ELF-1 (cell line): ENCODE measurements at regions not wholly inside any gene's neighbourhood (a gene's known extent, or its start where the extent isn't known, plus 50 kb on each side); places are given as distances from the start of the nearest gene placed in this dataset.

ENCODE experiments used
- DNase-seq: peaks from one replicate; pipeline ENCODE4 v3.0.0-alpha.2; 2016; ENCODE audit warnings: low read depth, low spot score

DNA sequence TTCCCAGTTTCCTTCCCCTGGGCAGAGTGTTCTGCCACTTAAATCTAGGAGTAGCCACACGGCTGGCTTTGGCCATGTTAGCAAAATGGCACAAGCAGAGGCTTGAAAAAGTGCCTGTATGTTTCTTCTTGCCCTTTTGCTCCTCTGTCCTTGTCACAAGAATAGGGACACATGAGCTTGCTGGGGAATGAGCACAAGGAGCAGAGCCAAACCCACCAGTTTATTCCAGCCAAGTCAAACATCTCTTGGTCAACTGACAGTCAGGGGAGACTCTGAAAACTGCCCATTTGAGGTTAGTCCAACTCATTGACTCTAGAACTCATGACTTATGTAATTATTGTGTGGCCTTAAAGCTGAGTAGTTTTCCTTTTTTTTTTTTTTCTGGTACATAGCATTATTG is 739.7 kb upstream of the FZD8 start:
- no peak for DNase-seq

DNA sequence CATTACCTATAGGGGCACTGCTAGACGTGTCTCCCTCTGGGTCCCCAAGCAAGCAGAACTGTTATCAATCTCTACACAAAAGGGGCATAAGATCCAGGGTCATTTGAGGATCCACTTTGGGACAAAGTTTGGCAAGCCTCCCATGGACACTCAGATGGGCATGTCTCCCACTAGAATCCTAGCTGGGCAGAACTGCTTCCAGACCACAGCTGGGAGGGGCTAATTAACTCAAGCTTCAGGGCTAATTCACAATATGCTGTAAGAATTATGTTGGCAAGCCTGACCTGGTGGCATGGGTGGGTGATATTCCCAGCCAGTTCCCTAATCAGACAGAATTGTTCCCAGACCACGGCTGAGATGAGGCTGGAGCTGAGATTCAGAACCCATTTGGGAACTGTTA is 738.4 kb upstream of the FZD8 start:
- no peak for DNase-seq

DNA sequence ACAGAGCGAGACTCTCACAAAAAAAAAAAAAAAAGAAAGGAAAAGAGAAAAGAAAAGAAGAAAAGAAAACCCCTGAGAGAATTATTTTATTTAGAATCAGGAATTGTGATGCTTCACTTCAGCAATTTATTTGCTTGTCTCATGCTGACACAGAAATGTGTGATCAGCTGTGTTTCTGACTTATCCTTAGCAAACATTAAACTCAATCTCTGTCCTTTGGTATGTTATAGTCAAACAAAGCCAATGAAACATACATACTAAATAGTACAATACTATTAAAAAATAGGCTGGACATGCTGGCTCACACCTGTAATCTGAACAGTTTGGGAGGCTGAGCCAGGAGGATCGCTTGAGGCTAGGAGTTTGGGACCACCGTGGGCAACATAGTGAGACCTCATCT is 733.0 kb upstream of the FZD8 start:
- no peak for DNase-seq

DNA sequence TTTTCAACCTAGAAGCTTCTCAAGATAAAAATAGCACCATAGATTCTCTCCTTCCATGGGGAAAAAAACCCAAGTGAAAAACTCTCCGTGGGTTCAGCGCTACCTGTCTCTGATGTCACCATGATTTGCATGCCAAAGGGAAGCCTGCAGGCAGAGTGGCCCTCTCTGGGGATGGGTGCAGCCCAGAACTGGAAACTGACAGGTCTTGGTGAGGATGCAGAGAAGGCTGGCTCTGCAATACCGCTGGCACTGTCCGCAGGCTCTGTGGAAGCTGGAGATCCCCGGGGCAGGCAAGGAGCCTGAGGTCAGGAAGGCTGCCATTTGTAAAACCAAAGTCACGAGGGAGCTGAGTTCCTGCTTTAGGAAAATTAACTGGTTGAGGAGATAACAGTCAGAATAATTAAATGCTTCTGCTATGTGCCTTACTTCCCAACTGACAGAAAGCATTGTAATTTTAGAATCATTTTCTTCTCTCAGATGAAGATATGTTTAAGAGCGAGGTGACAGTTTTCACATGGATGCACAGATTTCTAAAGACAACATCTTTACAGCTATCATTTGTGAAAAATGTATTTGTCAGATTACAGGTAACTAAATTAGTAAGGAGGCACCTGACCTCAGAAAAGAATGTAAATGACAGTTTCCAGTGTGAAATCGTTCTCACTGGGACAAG is 731.5 kb upstream of the FZD8 start:
- DNase-seq, result peak; percentile 36

DNA sequence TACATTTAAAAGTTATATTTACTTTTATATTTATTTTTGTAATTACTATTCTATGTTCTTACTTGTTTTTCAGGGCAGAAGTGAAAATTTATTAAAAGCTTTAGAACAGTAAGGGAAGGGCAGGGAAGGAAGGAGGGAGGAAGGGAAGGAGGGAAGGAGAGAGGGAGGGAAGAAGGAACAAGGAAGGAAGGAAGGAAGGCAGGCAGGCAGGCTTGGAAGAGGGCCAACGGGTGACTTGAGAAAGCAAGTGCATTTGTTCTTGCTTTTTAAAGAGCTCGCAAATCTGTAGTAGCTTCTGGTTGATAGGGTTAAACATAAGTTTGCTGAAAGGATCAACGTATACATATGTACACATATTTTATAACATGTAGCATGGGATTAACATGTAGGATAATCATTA is 725.3 kb upstream of the FZD8 start:
- no peak for DNase-seq

DNA sequence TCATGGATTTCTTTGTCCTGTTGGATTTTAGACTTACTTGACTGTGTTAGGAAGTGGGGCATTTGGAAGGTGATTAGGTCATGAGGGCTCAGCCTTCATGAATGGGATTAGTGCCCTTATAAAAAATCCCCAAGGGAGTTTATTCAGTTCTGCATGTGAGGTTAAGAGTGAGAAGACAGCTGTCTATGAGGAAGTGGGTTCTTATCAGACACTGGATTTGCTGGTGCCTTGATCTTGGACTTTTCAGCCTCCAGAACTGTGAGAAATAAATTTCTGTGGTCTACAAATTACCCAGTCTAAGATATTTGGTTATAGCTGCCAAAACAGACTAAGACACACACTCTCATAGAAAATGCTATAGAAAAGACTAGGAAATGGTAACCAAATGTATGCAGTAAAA is 724.7 kb upstream of the FZD8 start:
- DNase-seq, result no peak

DNA sequence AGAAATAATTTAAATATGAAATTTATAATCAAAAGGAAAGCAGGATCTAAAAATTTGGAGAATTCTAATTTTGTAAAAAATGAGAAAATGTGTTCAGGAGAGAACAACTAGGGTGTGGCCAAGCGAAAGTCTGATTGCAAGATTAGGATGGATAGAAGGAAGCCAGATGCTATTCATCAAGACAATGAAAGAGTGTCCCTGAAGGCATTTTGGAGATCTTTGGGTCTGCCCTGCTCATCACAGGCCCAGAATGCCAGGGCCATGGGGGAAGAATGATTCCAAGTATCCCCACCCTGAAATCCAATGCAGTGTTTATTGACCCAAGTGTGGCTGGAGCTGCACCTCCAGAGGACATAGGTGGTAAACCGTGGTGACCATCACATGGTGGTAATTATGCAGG is 724.0 kb upstream of the FZD8 start:
- DNase-seq, result peak; percentile 13

DNA sequence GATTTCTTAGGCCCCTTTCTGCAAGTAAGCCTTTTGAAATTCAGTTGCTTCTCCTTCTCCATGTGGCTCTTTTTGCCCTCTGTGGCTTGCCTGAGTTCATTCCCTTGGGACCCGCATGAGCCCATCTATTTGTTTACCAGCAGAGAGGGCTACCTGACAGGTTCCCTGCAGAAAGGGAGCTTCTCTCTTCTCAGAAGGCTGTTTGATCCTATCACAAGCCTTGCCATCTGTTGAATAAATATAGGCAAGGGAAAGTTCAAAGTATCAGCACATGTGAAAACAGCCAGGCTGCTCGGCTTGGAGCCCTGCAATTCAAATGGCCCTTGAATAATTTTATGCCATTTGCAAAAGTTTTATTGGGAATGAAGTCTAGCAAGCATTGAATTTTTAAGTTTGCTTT is 720.2 kb upstream of the FZD8 start:
- peak; percentile 15 for DNase-seq

DNA sequence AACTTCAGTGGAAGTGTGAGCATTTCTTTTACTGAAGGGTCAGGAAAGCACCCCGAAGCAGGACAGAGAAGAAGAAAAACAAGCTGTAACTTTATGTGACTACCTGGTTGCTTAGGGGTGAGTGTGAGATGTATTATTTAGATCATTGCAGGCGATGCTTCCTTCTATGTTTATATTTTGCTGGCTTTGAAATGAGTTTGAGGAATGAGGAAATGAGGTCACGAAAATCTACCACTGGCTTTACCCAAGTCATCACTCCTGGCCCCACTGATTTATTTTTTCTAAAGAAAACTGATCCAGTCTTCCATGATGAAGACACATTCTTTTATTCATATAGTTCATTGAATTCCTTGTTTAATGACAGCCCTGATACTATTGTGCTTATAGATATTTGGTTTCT is 716.6 kb upstream of the FZD8 start:
- DNase-seq, result no peak

DNA sequence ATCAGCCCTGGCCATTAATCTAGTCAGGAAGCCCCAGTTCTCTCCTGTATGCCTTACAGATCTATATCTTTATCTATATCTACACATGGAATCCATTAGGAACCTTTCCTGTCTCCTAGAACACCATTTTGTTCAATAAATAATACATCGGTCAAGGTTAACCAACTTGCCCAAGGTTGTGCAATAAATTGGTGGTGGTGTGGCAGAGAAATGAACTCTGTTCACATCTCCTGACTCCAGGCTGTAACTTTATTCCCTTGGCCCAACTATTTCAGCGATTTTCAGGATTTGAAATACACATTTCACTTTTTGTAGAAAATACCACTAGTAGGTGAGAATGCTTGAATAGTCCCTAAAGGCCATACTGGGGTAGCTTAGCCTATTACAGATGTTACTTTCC is 712.5 kb upstream of the FZD8 start:
- no peak for DNase-seq

DNA sequence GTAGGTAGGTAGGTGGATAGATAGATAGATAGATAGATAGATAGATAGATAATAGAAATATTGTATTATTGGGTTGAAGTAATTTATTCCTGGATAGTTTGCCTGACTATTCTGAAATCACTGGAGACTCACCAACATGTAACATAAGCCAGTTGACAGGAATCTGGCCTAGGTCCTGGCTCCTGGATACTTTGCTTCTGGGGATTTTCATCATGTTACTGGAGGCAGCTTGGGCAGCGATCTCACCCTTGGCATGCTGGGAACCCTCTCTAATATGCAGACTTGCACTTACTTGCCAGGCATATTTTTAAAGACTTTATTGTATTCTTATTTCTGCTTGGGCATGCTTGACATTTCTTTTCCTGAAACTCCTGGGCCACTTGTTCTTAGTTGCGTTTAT is 709.1 kb upstream of the FZD8 start:
- DNase-seq, result no peak

DNA sequence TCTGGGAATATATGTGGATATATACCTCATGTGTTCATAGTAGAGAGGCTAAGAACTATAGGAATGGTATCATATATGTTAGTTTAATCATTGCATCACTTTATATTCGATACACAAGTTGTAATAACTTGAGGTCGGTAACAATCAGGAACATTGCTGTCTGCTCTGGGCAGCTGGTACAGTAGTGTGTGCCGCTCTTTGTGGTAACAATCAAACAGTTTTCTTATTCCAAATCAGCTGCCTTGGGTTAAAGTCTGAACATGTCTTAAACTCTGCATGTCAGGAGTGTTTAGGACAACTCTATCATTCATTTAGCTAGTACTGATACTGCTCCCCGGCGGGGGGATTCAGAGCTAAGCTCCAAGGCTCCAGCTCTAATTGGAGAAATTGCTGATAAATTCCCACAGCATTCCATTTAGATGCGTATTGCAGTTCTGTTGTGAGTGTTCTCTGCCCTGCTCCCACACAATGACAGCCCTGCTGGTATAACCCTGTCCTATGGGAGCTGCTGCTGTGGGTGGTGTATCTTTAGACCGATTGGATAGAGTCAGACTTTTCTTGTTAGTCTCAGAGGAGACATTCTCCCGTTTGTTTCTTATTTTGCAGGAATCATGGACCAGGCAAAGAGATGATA is 707.5 kb upstream of the FZD8 start:
- DNase-seq, result peak; percentile 62

DNA sequence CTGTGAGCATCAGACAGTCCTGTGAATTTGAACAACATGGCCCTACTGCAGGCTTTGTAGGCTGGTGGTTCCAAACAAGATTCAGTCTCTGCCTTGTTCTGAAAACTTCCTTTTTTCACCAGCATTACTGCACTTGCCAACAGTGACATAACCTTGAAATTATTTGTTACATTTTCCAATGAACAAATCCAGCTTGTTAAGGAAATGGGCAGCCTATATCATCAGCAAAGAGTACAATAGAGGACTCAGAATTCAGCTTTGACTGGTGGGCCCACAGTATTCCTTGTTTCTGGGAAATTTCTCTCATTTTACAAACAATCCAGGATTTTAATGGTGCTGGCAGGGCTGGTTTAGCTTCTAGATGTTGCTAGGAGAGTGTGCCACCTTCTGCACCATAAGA is 703.7 kb upstream of the FZD8 start:
- DNase-seq, result no peak

DNA sequence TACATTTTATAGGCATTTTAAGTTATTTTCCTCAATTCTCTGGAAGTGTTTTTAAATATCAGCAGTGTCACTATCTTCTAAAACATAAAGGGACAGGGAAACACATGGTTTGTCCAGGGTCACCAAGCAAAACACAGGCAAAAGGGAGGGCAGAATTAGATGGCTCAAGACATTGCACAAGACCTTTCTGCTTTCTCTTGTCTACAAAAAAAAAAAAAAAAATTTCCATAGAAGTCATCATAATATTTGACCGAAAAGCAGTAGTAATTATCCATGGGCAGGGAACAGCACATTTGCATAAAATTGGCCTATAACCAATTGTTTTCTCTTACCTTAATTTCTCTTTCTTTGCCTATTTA is 703.1 kb upstream of the FZD8 start:
- DNase-seq, result no peak

DNA sequence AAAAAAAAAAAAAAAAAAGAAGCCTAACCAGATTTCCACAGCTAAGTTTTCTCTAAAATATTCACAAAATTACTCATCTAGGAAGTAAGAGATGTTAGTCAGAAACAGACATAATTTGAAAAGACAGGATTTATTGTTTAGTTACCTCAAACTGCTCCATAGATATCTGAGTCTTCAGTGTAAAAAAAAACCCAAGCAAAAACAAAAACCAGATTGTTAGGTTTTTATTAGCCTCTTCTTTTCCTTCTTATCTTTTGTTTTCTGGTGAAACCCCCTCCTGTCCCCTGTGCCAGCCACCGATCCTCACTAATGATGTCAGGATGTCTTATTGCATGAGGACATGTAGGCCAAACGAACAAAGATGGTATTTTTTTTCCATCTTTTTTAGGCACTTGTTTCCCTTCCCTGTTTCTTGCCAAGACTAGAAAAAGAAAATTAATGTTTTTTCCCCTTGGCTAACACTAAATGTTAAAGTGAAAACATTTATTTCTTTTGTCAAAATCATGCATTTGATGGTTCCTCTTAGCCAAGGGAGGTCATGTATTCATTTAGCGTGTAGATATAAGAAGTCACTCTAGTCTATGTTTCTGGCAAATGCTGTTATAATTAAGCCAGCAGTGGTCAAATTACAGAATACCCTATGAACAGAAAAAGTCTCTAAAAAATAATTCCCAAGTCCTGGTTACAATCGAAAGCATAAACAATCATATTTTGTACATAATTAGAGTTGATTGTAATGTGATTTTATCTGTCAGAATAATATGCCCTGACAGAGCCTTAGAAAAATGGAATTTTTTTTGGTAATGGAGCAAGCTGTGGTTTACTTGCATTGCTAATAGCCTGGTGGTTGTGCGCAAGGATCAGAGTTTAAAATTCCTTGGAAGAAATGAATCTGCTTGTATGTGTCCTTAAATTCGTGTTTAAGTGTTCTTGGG is 702.4 kb upstream of the FZD8 start:
- DNase-seq, result no peak

DNA sequence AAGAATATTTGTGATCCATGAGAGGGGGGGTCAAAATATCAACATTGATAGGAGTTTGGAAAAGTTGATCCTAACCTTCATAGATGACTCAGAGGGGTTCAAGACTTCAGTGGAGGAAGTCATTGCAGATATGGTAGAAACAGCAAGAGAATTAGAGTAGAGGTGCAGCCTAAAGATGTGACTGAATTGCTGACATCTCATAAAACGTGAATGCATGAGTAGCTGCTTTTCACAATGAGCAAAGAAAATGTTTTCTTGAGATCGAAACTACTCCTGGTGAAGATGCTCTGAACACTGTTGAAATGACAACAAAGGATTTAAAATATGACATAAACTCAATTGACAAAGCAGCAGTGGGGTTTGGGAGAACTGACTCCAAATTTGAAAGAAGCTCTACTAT is 700.7 kb upstream of the FZD8 start:
- DNase-seq, result no peak

DNA sequence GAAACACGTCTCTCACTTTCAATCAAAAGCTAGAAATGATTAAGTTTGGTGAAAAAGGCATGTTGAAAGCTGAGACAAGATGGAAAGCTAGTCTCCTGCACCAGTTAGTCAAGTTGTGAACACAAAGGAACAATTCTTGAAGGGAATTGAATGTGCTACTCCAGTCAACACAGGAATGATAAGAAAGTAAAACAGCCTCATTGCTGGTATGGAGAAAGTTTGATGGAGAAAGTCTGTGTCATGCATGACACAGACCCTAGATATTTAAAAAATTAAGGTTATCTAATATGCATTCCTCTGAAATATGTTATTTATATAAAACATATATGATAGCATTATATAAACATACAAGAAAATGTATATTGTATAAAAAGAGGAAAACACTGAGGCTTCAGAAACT is 699.4 kb upstream of the FZD8 start:
- DNase-seq, result no peak

DNA sequence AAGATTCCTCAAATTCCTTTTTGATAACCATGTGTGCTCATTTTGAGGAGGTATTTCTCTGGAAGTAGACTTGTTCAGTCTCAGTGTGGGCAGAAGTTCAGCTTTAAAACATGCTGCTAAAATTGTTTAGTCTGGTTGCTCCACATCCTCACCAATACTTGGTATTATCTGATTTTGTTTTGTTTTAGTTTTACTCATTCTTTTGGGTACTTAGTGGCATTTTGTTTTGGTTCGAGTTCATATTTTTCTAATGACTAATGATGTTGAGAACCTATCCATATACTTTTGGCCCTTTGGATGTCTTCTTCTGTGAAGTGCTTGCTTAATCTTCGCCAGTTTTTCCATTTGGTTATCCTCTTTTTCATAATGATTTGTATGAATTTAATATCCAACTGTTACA is 694.2 kb upstream of the FZD8 start:
- DNase-seq, result no peak

DNA sequence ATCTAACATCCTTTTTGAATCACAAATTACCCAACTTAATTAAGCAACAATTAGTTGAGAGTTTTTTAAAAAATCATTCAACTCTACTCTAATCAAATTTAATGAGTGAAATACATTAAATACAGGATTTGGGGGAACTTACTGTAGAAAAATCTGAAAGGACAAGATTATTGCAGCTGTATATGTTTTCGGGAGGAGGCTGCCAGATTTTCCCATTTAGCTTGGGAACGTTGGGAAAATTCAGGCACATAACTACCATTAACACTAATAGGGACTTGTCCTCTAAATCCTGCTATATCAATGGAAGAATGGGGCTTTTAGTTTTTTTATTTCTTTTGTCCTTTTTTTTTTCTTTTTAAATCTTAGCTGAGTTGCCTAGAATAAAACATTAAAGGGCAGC is 691.4 kb upstream of the FZD8 start:
- no peak for DNase-seq

DNA sequence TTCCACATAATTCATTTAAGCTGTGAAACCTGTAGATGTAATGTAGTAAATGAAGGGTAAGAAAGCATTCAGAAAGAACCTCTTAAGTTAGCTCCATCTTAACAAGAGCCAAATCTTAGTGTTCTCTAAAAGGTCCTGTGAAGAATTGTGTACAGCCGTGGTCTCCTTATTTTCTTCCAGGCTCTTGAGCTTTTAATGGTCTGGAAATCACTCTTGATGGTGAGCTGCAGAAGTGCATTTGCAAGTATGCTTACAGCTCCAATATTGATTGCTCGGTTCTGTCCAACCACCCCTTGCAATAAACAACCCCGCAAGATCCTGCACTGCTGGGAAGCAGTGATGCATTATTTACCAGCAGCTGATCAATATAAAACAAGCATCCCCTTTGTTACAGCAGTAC is 690.8 kb upstream of the FZD8 start:
- DNase-seq, result no peak

DNA sequence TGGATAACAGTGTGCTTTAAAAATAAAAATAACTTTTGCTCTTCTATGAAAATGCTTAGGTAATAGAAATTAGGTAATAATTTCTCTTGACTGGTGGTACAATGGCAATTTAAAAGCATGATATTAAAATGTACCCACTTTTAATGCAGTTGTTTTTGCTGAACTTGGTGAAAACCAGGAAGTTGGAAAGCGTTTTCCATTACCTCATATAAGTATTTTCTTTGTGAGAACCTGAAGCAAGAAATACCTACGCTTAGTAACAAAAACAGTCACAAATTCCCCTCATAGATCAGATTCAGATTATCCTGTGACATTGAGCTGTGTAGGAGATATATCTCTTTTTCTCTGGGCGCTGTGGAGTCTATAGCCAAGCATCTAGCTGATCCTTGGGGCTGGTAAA is 689.0 kb upstream of the FZD8 start:
- no peak for DNase-seq

DNA sequence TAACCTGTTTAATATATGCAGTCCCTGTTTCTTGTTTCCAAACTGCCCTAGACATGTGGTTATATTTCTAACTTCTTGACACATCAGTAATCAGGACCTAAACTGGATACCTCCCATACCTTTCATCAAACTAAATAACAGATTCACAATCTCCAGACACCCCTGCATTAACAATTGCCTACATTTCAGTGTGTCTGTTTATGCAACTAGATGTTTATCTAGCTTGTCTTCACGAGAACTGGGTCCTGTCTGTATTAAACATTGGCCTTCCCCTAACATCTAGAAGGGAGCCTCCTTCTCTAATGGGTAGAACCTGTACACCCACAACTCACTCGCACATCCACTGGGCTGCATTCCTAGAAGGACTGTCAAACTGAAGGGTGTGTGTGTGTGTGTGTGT is 683.7 kb upstream of the FZD8 start:
- no peak for DNase-seq

DNA sequence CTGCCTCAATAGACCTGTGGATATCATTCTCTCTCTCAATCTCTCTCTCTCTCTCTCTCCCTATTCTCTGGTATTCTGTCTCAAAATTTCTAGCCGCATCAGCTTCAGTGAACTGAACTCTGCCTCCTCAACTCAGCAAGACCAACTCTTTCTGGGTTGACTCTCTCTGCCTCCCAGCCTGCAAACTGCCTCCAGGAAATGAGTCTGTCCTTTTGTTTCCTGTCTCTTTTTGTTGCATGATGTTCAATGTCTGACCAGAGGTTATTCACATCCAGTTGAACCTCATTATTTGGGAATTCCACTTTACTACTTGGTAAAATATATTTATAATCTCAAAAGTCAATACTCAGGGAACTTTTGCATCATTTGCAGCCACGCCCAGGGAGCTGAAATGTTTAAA is 682.7 kb upstream of the FZD8 start:
- DNase-seq, result no peak
